ENCODE measurements at regions not wholly inside any gene's neighbourhood (a gene's known extent, or its start where the extent isn't known, plus 50 kb on each side); places are given as distances from the start of the nearest gene placed in this dataset.

DNA sequence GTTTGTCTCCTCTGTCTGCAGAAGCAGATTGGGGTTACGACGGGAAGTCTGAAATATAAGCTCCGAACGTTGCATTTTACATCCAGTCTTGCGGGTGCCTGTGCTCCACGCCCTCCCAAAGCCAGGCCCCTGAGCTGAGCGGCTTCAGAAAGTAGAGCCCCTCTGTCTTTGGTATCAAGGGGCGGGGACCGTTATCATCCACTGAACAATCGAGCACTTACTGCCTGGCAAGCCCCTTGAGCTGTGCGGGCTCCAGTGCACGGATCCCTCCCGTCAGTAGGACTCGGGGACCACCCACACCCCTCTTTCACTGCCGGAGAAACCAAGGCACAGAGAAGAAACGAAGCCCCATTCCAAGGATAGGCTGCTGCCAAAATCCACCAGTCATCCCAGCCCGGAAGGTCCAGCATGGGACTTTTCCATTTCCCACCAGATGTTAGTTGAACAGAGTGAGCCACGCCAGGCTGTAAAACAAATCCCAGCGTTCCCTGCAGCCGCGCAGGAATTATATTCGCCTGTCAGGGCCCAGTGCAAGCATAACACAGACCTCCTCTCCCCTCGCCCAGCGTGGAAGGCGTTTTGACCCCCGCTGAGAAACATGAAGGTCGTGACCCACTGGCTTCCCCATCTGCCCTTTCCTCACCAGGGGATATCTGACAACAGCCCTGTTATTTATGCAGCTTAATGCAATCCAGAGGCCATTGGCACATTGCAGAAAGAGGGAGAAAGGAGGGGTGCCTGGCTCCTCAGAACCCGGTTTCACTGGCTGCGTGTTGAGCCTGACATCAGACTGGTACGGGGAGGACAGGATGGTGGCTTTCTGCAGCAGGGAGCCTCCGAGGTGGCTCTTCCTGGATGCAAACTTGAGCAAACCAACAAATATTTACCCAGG lies 212.2 kb upstream of the FOXF1 start:
- TF ChIP-seq, protein P1, sequence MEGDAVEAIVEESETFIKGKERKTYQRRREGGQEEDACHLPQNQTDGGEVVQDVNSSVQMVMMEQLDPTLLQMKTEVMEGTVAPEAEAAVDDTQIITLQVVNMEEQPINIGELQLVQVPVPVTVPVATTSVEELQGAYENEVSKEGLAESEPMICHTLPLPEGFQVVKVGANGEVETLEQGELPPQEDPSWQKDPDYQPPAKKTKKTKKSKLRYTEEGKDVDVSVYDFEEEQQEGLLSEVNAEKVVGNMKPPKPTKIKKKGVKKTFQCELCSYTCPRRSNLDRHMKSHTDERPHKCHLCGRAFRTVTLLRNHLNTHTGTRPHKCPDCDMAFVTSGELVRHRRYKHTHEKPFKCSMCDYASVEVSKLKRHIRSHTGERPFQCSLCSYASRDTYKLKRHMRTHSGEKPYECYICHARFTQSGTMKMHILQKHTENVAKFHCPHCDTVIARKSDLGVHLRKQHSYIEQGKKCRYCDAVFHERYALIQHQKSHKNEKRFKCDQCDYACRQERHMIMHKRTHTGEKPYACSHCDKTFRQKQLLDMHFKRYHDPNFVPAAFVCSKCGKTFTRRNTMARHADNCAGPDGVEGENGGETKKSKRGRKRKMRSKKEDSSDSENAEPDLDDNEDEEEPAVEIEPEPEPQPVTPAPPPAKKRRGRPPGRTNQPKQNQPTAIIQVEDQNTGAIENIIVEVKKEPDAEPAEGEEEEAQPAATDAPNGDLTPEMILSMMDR (IDR thresholded peaks at IDR 0.05), result no peak
- TF ChIP-seq POLR2AphosphoS5 (IDR thresholded peaks at IDR 0.05), result no peak
